ENCODE measurements at regions not wholly inside any gene's neighbourhood (a gene's known extent, or its start where the extent isn't known, plus 50 kb on each side); places are given as distances from the start of the nearest gene placed in this dataset.

DNA sequence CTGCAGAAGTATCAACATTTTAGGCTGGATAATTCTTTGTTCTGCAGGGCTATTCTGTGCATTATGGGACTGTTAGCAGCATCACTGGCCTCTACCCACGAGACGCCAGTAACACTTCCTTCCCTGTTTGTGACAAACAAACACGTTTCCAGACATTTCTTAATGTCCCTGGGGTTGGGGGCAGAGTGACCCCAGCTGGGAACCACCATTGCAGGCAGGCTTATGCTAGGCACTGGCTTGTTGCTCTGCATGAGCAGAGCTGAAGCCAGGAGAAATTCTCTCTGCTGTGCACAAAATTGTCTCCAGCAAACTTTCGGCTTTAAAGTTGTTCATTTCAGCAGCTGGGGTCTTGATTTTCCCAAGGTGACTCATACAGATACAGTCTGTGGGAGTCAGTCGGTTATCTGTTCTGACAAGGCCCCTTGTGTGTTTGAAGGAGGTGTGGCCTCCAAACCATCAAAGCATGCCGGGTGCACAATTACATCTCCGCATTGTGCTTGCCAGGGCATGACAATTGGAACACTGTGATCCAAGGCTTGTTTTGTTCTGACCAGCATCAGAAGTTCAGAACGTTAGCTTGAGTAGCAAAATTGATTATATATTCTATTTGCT lies 156.4 kb upstream of the BOD1L1 start:
- Histone ChIP-seq H3K4me3 (no peak overlapping the region), H3K27me3 (no peaks in the 10 kb centered on the region), H3K4me1 (no peaks in the 10 kb centered on the region), H3K27ac (no peak overlapping the region), H3K9me3 (no peaks in the 10 kb centered on the region), H3K36me3 (no peaks in the 10 kb centered on the region)
- DNase-seq: no peak
- intact Hi-C loops (cut with DNase I; ENCODE audit: low total_unique reads): no loop called here
- no peak for ATAC-seq
- in situ Hi-C loops (cut with MboI; ENCODE audit: low sequenced_read_pairs in 4 of 4): no loop called here
- TF ChIP-seq POLR2A (IDR thresholded peaks at IDR 0.05): no peak
- TF ChIP-seq, protein P1, sequence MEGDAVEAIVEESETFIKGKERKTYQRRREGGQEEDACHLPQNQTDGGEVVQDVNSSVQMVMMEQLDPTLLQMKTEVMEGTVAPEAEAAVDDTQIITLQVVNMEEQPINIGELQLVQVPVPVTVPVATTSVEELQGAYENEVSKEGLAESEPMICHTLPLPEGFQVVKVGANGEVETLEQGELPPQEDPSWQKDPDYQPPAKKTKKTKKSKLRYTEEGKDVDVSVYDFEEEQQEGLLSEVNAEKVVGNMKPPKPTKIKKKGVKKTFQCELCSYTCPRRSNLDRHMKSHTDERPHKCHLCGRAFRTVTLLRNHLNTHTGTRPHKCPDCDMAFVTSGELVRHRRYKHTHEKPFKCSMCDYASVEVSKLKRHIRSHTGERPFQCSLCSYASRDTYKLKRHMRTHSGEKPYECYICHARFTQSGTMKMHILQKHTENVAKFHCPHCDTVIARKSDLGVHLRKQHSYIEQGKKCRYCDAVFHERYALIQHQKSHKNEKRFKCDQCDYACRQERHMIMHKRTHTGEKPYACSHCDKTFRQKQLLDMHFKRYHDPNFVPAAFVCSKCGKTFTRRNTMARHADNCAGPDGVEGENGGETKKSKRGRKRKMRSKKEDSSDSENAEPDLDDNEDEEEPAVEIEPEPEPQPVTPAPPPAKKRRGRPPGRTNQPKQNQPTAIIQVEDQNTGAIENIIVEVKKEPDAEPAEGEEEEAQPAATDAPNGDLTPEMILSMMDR (IDR thresholded peaks at IDR 0.05 in 4 of 5, conservative IDR thresholded peaks at IDR 0.05 in 1 of 5): no peak

DNA sequence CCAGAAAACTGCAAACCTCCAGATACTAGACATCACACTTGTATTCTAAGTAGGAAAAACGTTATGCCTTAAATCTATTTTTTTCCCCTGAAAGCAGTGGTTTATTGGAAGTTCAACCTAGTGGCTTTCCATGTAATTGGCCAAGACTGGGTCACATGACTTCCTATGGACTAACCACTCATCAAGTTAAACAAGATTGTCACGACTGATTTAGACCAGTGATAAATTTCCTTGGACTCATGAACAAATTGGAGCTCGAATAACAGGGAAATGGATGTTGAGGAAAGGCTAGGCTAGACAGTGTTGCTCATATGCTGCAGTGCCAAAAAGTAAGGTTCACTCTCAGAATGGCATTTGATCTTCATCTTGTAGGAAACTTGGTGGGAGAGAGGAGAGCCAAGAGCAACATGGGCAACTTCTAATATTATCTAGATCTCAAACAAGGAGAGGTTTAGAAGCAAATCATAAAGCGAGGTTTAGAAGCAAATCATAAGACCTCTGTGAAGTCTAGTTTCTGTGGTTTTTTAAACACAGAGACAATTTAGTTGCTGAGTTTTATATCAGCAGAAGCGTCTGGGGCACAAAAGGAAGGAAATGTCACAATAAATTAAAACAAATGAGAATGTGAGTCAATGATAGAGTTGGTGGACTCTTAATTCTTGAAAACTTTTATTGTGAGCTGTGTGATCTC lies 165.6 kb upstream of the BOD1L1 start:
- DNase-seq (no peak), ATAC-seq (no peak)
- no peaks in the 10 kb centered on the region for H3K36me3 ChIP-seq
- H3K9me3 ChIP-seq: no peaks in the 10 kb centered on the region
- no peak overlapping the region for H3K27ac ChIP-seq
- no peaks in the 10 kb centered on the region for H3K27me3 ChIP-seq
- H3K4me1 ChIP-seq: no peaks in the 10 kb centered on the region
- TF ChIP-seq, protein P1 (IDR thresholded peaks at IDR 0.05 in 4 of 5, conservative IDR thresholded peaks at IDR 0.05 in 1 of 5): no peak
- no peak for TF ChIP-seq POLR2A (IDR thresholded peaks at IDR 0.05)
- no peak overlapping the region for H3K4me3 ChIP-seq
- intact Hi-C loops (cut with DNase I; ENCODE audit: low total_unique reads) (no loop called here), in situ Hi-C loops (cut with MboI; ENCODE audit: low sequenced_read_pairs in 4 of 4) (no loop called here)

DNA sequence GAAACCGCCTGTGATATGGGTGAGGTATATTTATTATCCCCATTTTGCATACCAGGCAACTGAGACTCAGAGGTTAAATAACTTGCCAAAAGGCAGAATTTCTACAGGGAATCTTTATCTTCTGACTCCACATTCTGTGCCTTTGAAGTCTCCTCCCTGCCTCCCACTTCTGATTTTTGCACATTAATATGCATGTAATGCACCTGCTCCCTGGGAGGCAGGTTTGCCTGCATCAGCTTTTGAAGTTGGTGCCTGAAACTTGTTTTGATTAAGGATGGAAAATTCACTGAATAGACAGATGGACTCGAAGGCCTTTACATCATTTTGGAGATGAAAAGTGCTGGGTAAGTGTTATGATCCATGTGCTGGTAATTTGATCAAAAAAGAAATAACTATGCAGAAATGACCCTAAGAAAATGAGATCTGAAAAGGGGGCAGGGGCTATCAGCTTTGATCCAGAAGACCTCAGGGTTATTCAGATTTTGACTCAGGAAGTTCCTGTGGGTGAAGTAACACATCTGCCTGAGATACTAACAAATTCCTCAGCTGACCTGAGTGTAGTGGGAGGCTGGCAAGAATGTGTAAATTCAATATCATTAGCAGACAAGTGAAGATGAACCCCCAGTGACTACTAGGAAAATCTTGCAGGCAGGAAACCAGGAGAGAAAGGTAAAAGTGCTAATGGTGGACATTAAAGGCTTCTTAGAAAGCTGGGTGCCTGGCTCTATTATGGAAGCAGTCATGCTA lies 167.5 kb upstream of the BOD1L1 start:
- H3K27ac ChIP-seq: no peak overlapping the region
- no peaks in the 10 kb centered on the region for H3K27me3 ChIP-seq
- no peaks in the 10 kb centered on the region for H3K36me3 ChIP-seq
- H3K9me3 ChIP-seq: no peaks in the 10 kb centered on the region
- in situ Hi-C loops (cut with MboI; ENCODE audit: low sequenced_read_pairs in 4 of 4): no loop called here
- no peak overlapping the region for H3K4me3 ChIP-seq
- H3K4me1 ChIP-seq: no peaks in the 10 kb centered on the region
- intact Hi-C loops (cut with DNase I; ENCODE audit: low total_unique reads): no loop called here
- no peak for ATAC-seq
- DNase-seq: no peak
- TF ChIP-seq POLR2A (IDR thresholded peaks at IDR 0.05): no peak
- TF ChIP-seq, protein P1 (IDR thresholded peaks at IDR 0.05 in 4 of 5, conservative IDR thresholded peaks at IDR 0.05 in 1 of 5): no peak

DNA sequence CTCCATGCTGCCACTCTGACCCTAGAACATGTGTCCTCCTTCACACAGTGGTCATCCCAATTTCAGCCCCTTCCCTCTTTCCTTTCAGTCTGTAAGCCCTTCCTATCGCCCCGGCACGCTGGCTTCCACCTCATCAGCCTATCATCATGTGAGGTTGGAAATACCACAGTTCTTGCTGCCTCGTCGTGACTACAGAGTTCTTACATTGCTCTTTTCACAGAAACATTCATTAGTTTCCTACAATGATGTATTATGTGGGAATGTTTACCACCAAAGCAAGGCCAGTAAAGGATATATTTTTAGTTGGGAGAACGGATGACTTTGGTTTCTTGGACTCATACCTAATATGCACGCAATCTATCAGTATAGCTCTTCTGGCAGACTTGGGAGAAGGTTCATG lies 169.5 kb upstream of the BOD1L1 start:
- TF ChIP-seq, protein P1 (IDR thresholded peaks at IDR 0.05 in 4 of 5, conservative IDR thresholded peaks at IDR 0.05 in 1 of 5): no peak
- TF ChIP-seq POLR2A (IDR thresholded peaks at IDR 0.05): no peak
- Histone ChIP-seq H3K27ac (no peak overlapping the region), H3K4me3 (no peak overlapping the region), H3K4me1 (no peaks in the 10 kb centered on the region), H3K36me3 (no peaks in the 10 kb centered on the region), H3K27me3 (no peaks in the 10 kb centered on the region), H3K9me3 (no peaks in the 10 kb centered on the region)
- DNase-seq (no peak), ATAC-seq (no peak)
- intact Hi-C loops (cut with DNase I; ENCODE audit: low total_unique reads) (no loop called here), in situ Hi-C loops (cut with MboI; ENCODE audit: low sequenced_read_pairs in 4 of 4) (no loop called here)

Measured in gastrocnemius medialis (tissue), 4 donors.